Activated CD4-positive, alpha-beta T cell treated with anti-CD3 and anti-CD28 coated beads, Interleukin-2, amount 50 U/mL, for 4 hours (primary cell): ENCODE measurements at regions not wholly inside any gene's neighbourhood (a gene's known extent, or its start where the extent isn't known, plus 50 kb on each side); places are given as distances from the start of the nearest gene placed in this dataset.
"Not testable (repeated sequence)": the region's sequence is repeated elsewhere in the genome, so short reads cannot be mapped to it uniquely, and the experiment has no call there.

ENCODE experiments used
- DNase-seq, 2 experiments: peaks; one replicate each; pipeline ENCODE4 v3.0.0-alpha.2; 2020

- no peak for DNase-seq
Measured at GRCh38 chr4:27985522-27985921, 1124.9 kb downstream of the STIM2 start.

GRCh38 chr4:27986476-27986875 lies 1125.8 kb downstream of the STIM2 start:
- no peak for DNase-seq

- no peak for DNase-seq
Measured at GRCh38 chr4:28001698-28002097, 1141.1 kb downstream of the STIM2 start.

- no peak for DNase-seq
Measured at GRCh38 chr4:28004520-28004919, 1143.9 kb downstream of the STIM2 start.

GRCh38 chr4:28006021-28006420 lies 1145.4 kb downstream of the STIM2 start:
- DNase-seq, result no peak

GRCh38 chr4:28007693-28008092 lies 1147.1 kb downstream of the STIM2 start:
- DNase-seq, result no peak

- no peak for DNase-seq
Measured at GRCh38 chr4:28009541-28009940, 1148.9 kb downstream of the STIM2 start.

GRCh38 chr4:28010577-28011240 lies 1150.1 kb downstream of the STIM2 start:
- DNase-seq, result no peak

GRCh38 chr4:28014469-28014868 lies 1153.8 kb downstream of the STIM2 start:
- no peak for DNase-seq

GRCh38 chr4:28015996-28016395 lies 1155.4 kb downstream of the STIM2 start:
- DNase-seq, result no peak

- DNase-seq, result not testable (repeated sequence)
Measured at GRCh38 chr4:28038253-28038652, 1177.6 kb downstream of the STIM2 start.

- DNase-seq, result no peak
Measured at GRCh38 chr4:28062562-28062961, 1201.9 kb downstream of the STIM2 start.

GRCh38 chr4:28073860-28074555 lies 1213.4 kb downstream of the STIM2 start:
- no peak for DNase-seq

GRCh38 chr4:28075401-28075956 lies 1214.8 kb downstream of the STIM2 start:
- DNase-seq, result no peak

GRCh38 chr4:28077203-28077602 lies 1216.6 kb downstream of the STIM2 start:
- not testable (repeated sequence) for DNase-seq

- DNase-seq, result no peak
Measured at GRCh38 chr4:28082686-28083390, 1222.2 kb downstream of the STIM2 start.

GRCh38 chr4:28092610-28093009 lies 1232.0 kb downstream of the STIM2 start:
- no peak for DNase-seq

- no peak for DNase-seq
Measured at GRCh38 chr4:28093071-28093470, 1232.4 kb downstream of the STIM2 start.

- DNase-seq, result no peak
Measured at GRCh38 chr4:28101583-28101982, 1240.9 kb downstream of the STIM2 start.

GRCh38 chr4:28105271-28105859 lies 1244.7 kb downstream of the STIM2 start:
- DNase-seq, result no peak

GRCh38 chr4:28106155-28106554 lies 1245.5 kb downstream of the STIM2 start:
- DNase-seq, result no peak

- no peak for DNase-seq
Measured at GRCh38 chr4:28109801-28110200, 1249.2 kb downstream of the STIM2 start.

GRCh38 chr4:28112691-28113335 lies 1252.2 kb downstream of the STIM2 start:
- not testable (repeated sequence) for DNase-seq
